Adrenal gland (tissue), 9 donors: ENCODE measurements at regions not wholly inside any gene's neighbourhood (a gene's known extent, or its start where the extent isn't known, plus 50 kb on each side); places are given as distances from the start of the nearest gene placed in this dataset.
A peak's percentile ranks its signal among the peaks of the same experiment; 100 is the strongest.

Source experiments
- DNase-seq, 7 donors: peaks; one replicate each; pipeline ENCODE4 v3.0.0-alpha.2; 2019 to 2020
- H3K27ac ChIP-seq, 5 donors: fragments of 200-600 bp; sonication (generic) in 4 of 5; 1 replicate in 3 of 5; 2 replicates in 2 of 5; pipeline versions ENCODE4 v1.5.1 to v1.8.0; 2016 to 2020; ENCODE audit warnings: mild to moderate bottlenecking in 1 of 5
- H3K27me3 ChIP-seq: fragments of 200-600 bp; 2 replicates; pipeline ENCODE4 v1.8.0; 2021
- H3K36me3 ChIP-seq, 2 donors: fragments of 200-600 bp; replicated peaks in 1 of 2; 1 replicate in 1 of 2; 2 replicates in 1 of 2; pipeline versions ENCODE4 v1.5.1 to v1.8.0; 2018 to 2022
- H3K4me1 ChIP-seq, 2 donors: fragments of 200-600 bp; replicated peaks in 1 of 2; 1 replicate in 1 of 2; 2 replicates in 1 of 2; pipeline versions ENCODE4 v1.5.1 to v1.8.0; 2018 to 2021
- H3K4me3 ChIP-seq, 4 donors: fragments of 200-600 bp; sonication (generic) in 3 of 4; one replicate each; pipeline ENCODE4 v1.5.1; 2016 to 2018
- H3K9me3 ChIP-seq, 3 donors: fragments of 200-600 bp; sonication (generic) in 1 of 3; replicated peaks in 1 of 3; 1 replicate in 2 of 3; 2 replicates in 1 of 3; pipeline versions ENCODE4 v1.5.1 to v1.8.0; 2016 to 2021
- CTCF ChIP-seq, 6 experiments: fragments of 450-650 bp in 4 of 6; fragments of 200-600 bp in 2 of 6; sonication (generic) in 1 of 6; IDR thresholded peaks; 1 replicate in 5 of 6; 2 replicates in 1 of 6; pipeline versions ENCODE4 v1.5.1 to v1.8.0; 2016 to 2021; ENCODE audit warnings: antibody characterized with exemption in 6 of 6, mild to moderate bottlenecking in 2 of 6, moderate library complexity in 1 of 6
- POLR2A ChIP-seq, 2 donors: fragments of 450-650 bp; IDR thresholded peaks; one replicate each; pipeline ENCODE4 v1.6.1; 2017; ENCODE audit warnings: antibody characterized with exemption in 2 of 2, mild to moderate bottlenecking in 2 of 2, moderate library complexity in 1 of 2
- whole genome bisulfite sequencing, 4 donors: extraction: QIAGEN DNeasy Blood & Tissue Kit in 2 of 4; methylation state at CpG; one replicate each; pipeline versions ENCODE4 v1.1.5 to v1.1.7; 2013 to 2017; 5-methylcytosine and 5-hydroxymethylcytosine counted together
- intact Hi-C, 2 donors: fragments of 100-400 bp; cut with DNase I; formaldehyde crosslinking; loops; one replicate each; pipeline versions ENCODE4 v1.14.1 to v1.15.0; 2022 to 2023
- donor health status: healthy with polysubstance abuse.
- donor health status: Bipolar disorder and iron deficiency.
- donor health status: DM: yes; HTN: yes; CAD: no.
- donor health status: DM: no; HTN: no; CAD: no.
- donor health status: DM: no; HTN: no; CAD: no.

- peak overlapping the region in 2 of 4 donors; percentile 6 to 49 for H3K4me3 ChIP-seq
- intact Hi-C loops = loop anchor here in 1 of 2 donors (10.0 kb wide), 1 partner anchor 194 kb away; no protein-coding TSS in a partner anchor
- TF ChIP-seq POLR2A (IDR thresholded peaks at IDR 0.05) (peak; percentile 22 to 74), CTCF (IDR thresholded peaks at IDR 0.05) (peak; percentile 87 to 98 (median 96))
- peak overlapping the region; percentile 32 to 94 (median 82) for H3K27ac ChIP-seq
- peak; percentile 91 to 96 (median 95) for DNase-seq
- H3K9me3 ChIP-seq = no peaks in the 10 kb centered on the region
- no peaks in the 10 kb centered on the region for H3K36me3 ChIP-seq
- no peaks in the 10 kb centered on the region for H3K27me3 ChIP-seq
- WGBS, 4 donors = 1 to 2% (median 2%) methylated on average over 22 to 31 of the region's 31 CpGs
- peaks cover 8 to 9% of the 10 kb centered on the region in 2 donors for H3K4me1 ChIP-seq
These were observed 216.2 kb downstream of the TTC8 start for GRCh38 chr14:89040460-89041256.

- Histone ChIP-seq H3K4me1 (peaks cover 8 to 9% of the 10 kb centered on the region in 2 donors), H3K9me3 (no peaks in the 10 kb centered on the region), H3K27ac (peak overlapping the region; percentile 32 to 94 (median 82)), H3K36me3 (no peaks in the 10 kb centered on the region), H3K4me3 (peak overlapping the region in 2 of 4 donors; percentile 6 to 49), H3K27me3 (no peaks in the 10 kb centered on the region)
- peak in 5 of 7 donors; percentile 22 to 87 (median 32) for DNase-seq
- no peak for TF ChIP-seq POLR2A (IDR thresholded peaks at IDR 0.05)
- TF ChIP-seq CTCF (IDR thresholded peaks at IDR 0.05) = peak in 1 of 6 experiments; percentile 21
- intact Hi-C loops = loop anchor here in 1 of 2 donors (10.0 kb wide), 1 partner anchor 194 kb away; no protein-coding TSS in a partner anchor
- 9 to 19% (median 13%) methylated on average over 8 of the region's 8 CpGs for WGBS, 4 donors
These were observed 216.8 kb downstream of the TTC8 start for GRCh38 chr14:89041257-89041582.

GRCh38 chr14:89042021-89042420, 217.6 kb downstream of the TTC8 start:
- Histone ChIP-seq H3K27ac (no peak overlapping the region), H3K4me1 (peaks cover 8 to 9% of the 10 kb centered on the region in 2 donors), H3K9me3 (no peaks in the 10 kb centered on the region), H3K36me3 (no peaks in the 10 kb centered on the region), H3K27me3 (no peaks in the 10 kb centered on the region), H3K4me3 (no peak overlapping the region)
- DNase-seq = no peak
- no peak for TF ChIP-seq POLR2A (IDR thresholded peaks at IDR 0.05)
- TF ChIP-seq CTCF (IDR thresholded peaks at IDR 0.05) = no peak
- intact Hi-C loops = loop anchor here in 1 of 2 donors (10.0 kb wide), 1 partner anchor 193 kb away; no protein-coding TSS in a partner anchor
- 84 to 94% (median 89%) methylated on average over 1 of the region's 1 CpG for WGBS, 4 donors

GRCh38 chr14:89053303-89053702, 228.9 kb downstream of the TTC8 start:
- Histone ChIP-seq H3K27ac (no peak overlapping the region), H3K4me1 (no peaks in the 10 kb centered on the region), H3K27me3 (no peaks in the 10 kb centered on the region), H3K36me3 (no peaks in the 10 kb centered on the region), H3K9me3 (no peaks in the 10 kb centered on the region), H3K4me3 (no peak overlapping the region)
- intact Hi-C loops = no loop called here
- TF ChIP-seq POLR2A (IDR thresholded peaks at IDR 0.05) (no peak), CTCF (IDR thresholded peaks at IDR 0.05) (no peak)
- 74 to 84% (median 82%) methylated on average over 5 of the region's 5 CpGs for WGBS, 4 donors
- DNase-seq = no peak
